Astrocyte (in vitro differentiated cells and primary cell): ENCODE measurements at regions not wholly inside any gene's neighbourhood (a gene's known extent, or its start where the extent isn't known, plus 50 kb on each side); places are given as distances from the start of the nearest gene placed in this dataset.

ENCODE experiments used
- CTCF ChIP-seq: IDR thresholded peaks from 2 replicates; pipeline ENCODE4 v1.5.1; 2011; ENCODE audit warnings: low read depth, mild to moderate bottlenecking, inconsistent platforms, low read length, moderate library complexity; ENCODE audit not compliant: insufficient read depth
- EZH2 ChIP-seq: IDR thresholded peaks from 2 replicates; pipeline ENCODE4 v1.6.1; 2012; ENCODE audit warnings: mild to moderate bottlenecking, low read length, inconsistent platforms; ENCODE audit not compliant: insufficient read depth

GRCh38 chr9:129348890-129349664 is 171.0 kb upstream of the IER5L start:
- TF ChIP-seq CTCF (no peak), EZH2 (no peak)
